Fibroblast of lung (primary cell): ENCODE measurements at regions not wholly inside any gene's neighbourhood (a gene's known extent, or its start where the extent isn't known, plus 50 kb on each side); places are given as distances from the start of the nearest gene placed in this dataset.

Source experiments
- DNase-seq, 2 donors: peaks; one replicate each; pipeline versions ENCODE4 v3.0.0 to v3.0.0-alpha.2; 2010; ENCODE audit warnings: low read depth in 2 of 2
- H2AFZ ChIP-seq: 2 replicates; pipeline ENCODE4 v1.5.1; 2012; ENCODE audit warnings: low read length, control low read depth, inconsistent platforms
- H3K27ac ChIP-seq: 2 replicates; pipeline ENCODE4 v1.5.1; 2011; ENCODE audit warnings: low read length, control low read depth; ENCODE audit not compliant: insufficient read depth
- H3K27me3 ChIP-seq: 2 replicates; pipeline ENCODE4 v1.5.1; 2011; ENCODE audit warnings: mild to moderate bottlenecking, low read length; ENCODE audit not compliant: control insufficient read depth, insufficient read depth
- H3K36me3 ChIP-seq: 2 replicates; pipeline ENCODE4 v1.5.1; 2011; ENCODE audit warnings: low read length; ENCODE audit not compliant: control insufficient read depth, insufficient read depth
- H3K4me1 ChIP-seq: 2 replicates; pipeline ENCODE4 v1.5.1; 2011; ENCODE audit warnings: low read length; ENCODE audit not compliant: control insufficient read depth, insufficient read depth; ENCODE audit errors: extremely low read depth
- H3K4me2 ChIP-seq: 2 replicates; pipeline ENCODE4 v1.5.1; 2011; ENCODE audit warnings: low read length, control low read depth; ENCODE audit not compliant: insufficient read depth; ENCODE audit errors: extremely low read depth
- H3K4me3 ChIP-seq, 4 experiments: fragments of 200-600 bp in 1 of 4; sonication (generic) in 1 of 4; replicated peaks in 1 of 4; 2 replicates each; pipeline ENCODE4 v1.5.1; 2011 to 2016; ENCODE audit warnings: low read length in 4 of 4, low read depth in 3 of 4, mild to moderate bottlenecking in 3 of 4, control low read depth in 2 of 4, inconsistent platforms in 1 of 4, mixed read lengths in 1 of 4; ENCODE audit not compliant: insufficient read depth in 1 of 4; ENCODE audit errors: control extremely low read depth in 1 of 4
- H3K79me2 ChIP-seq: 2 replicates; pipeline ENCODE4 v1.5.1; 2012; ENCODE audit warnings: mild to moderate bottlenecking, low read length, inconsistent platforms; ENCODE audit not compliant: control insufficient read depth, insufficient read depth
- H3K9ac ChIP-seq: 2 replicates; pipeline ENCODE4 v1.5.1; 2011; ENCODE audit warnings: mild to moderate bottlenecking, low read length, control low read depth; ENCODE audit not compliant: insufficient read depth
- H3K9me3 ChIP-seq: 2 replicates; pipeline ENCODE4 v1.5.1; 2012; ENCODE audit warnings: low read depth, low read length; ENCODE audit not compliant: control insufficient read depth, insufficient read depth
- H4K20me1 ChIP-seq: 2 replicates; pipeline ENCODE4 v1.5.1; 2011; ENCODE audit warnings: low read length; ENCODE audit not compliant: control insufficient read depth, insufficient read depth; ENCODE audit errors: extremely low read depth
- EZH2 ChIP-seq: IDR thresholded peaks from 2 replicates; pipeline ENCODE4 v1.5.1; 2012; ENCODE audit warnings: low read length, control low read depth, mild to moderate bottlenecking; ENCODE audit errors: missing control alignments
- TF ChIP-seq, protein P1 (sequence below), 2 donors: IDR thresholded peaks in 1 of 2; conservative IDR thresholded peaks in 1 of 2; 1 replicate in 1 of 2; 2 replicates in 1 of 2; pipeline ENCODE4 v1.5.1; 2011 to 2012; ENCODE audit warnings: low read length in 2 of 2, control low read depth in 1 of 2, inconsistent platforms in 1 of 2, low read depth in 1 of 2, mild to moderate bottlenecking in 1 of 2

DNA sequence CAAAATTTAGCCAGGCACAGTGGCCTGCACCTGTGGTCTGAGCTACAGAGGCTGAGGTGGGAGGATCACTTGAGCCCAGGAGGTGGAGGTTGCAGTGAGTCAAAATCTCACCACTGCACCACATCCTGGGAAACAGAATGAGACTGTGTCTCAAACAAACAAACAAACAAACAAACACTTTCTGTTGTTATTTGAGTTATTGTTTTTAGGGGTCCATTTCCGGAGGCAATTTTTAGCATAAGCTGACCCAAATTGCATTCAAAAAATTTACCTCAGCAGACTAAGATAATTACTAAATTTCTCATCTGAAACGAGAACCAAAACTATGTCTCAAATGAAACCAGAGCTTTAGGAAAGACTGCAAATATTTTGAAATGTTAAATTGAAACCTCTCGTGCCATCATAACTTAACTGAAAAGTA, 1485.1 kb downstream of the EFNA5 start:
- H3K4me3 ChIP-seq: no peak overlapping the region
- H2AFZ ChIP-seq: no peak overlapping the region
- no peaks in the 10 kb centered on the region for H3K36me3 ChIP-seq
- no peaks in the 10 kb centered on the region for H3K27me3 ChIP-seq
- no peak overlapping the region for H3K27ac ChIP-seq
- TF ChIP-seq, protein P1, sequence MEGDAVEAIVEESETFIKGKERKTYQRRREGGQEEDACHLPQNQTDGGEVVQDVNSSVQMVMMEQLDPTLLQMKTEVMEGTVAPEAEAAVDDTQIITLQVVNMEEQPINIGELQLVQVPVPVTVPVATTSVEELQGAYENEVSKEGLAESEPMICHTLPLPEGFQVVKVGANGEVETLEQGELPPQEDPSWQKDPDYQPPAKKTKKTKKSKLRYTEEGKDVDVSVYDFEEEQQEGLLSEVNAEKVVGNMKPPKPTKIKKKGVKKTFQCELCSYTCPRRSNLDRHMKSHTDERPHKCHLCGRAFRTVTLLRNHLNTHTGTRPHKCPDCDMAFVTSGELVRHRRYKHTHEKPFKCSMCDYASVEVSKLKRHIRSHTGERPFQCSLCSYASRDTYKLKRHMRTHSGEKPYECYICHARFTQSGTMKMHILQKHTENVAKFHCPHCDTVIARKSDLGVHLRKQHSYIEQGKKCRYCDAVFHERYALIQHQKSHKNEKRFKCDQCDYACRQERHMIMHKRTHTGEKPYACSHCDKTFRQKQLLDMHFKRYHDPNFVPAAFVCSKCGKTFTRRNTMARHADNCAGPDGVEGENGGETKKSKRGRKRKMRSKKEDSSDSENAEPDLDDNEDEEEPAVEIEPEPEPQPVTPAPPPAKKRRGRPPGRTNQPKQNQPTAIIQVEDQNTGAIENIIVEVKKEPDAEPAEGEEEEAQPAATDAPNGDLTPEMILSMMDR (conservative IDR thresholded peaks at IDR 0.05 in 1 of 2, IDR thresholded peaks at IDR 0.05 in 1 of 2; ENCODE audit: low read depth in 1 of 2, low read length in 2 of 2): no peak
- TF ChIP-seq EZH2: no peak
- H3K9me3 ChIP-seq: no peaks in the 10 kb centered on the region
- H4K20me1 ChIP-seq: no peaks in the 10 kb centered on the region
- no peak overlapping the region for H3K4me2 ChIP-seq
- no peaks in the 10 kb centered on the region for H3K79me2 ChIP-seq
- no peak for DNase-seq
- no peaks in the 10 kb centered on the region for H3K4me1 ChIP-seq
- H3K9ac ChIP-seq: no peak overlapping the region

GRCh38 chr5:106174903-106175302, 1495.8 kb downstream of the EFNA5 start:
- H3K4me2 ChIP-seq: no peak overlapping the region

DNA sequence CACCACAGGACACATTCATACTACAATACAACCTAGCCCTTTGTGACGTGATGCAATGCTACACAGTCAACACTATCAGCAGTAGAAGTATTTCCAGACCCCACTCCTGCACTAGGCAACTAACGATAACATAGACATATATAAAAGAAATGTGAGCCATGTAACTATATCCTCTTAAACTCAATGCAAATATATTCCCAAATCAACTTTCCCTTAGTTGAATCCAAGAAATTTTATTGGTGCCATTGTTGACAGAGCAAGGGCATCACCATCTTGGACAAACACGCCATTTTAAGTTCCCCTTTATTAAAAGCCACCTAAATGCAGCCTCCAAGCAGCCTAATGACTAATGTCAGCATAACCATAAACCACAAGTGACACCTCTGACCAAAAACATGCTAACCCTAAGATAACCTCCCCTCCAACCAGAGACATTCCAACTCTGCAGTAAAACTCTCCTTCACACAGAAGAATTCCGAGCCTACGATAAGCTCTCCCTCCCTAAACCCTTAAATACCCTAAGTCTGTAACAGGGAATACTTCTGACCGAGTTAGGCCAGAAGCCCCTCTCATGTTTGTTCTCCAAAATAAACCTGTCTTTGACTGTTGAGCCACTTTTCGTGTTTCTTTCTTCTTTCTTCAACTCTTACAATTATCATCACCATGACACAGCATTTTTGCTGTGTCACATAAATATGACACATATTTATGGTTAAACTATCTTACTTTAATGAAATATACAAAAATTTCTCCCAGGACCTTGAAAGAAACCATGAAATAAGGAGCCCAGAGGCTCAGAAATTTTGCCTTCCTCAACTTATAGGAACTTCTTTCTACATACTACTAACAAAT, 1497.8 kb downstream of the EFNA5 start:
- TF ChIP-seq, protein P1 (conservative IDR thresholded peaks at IDR 0.05 in 1 of 2, IDR thresholded peaks at IDR 0.05 in 1 of 2; ENCODE audit: low read depth in 1 of 2, low read length in 2 of 2): no peak
- no peak for TF ChIP-seq EZH2
- Histone ChIP-seq H3K27ac (no peak overlapping the region), H3K27me3 (no peaks in the 10 kb centered on the region), H4K20me1 (no peaks in the 10 kb centered on the region), H2AFZ (no peak overlapping the region), H3K79me2 (no peaks in the 10 kb centered on the region), H3K4me1 (no peaks in the 10 kb centered on the region), H3K9ac (no peak overlapping the region), H3K4me3 (no peak overlapping the region), H3K9me3 (no peaks in the 10 kb centered on the region), H3K36me3 (no peaks in the 10 kb centered on the region), H3K4me2 (no peak overlapping the region)
- DNase-seq: peak in 1 of 2 donors; percentile 55

More at GRCh38 chr5:106174903-106175302, 1495.8 kb downstream of the EFNA5 start:
- Histone ChIP-seq H2AFZ (no peak overlapping the region), H3K4me3 (no peak overlapping the region), H3K27ac (no peak overlapping the region), H3K9ac (no peak overlapping the region), H3K36me3 (no peaks in the 10 kb centered on the region), H3K4me1 (no peaks in the 10 kb centered on the region), H3K9me3 (no peaks in the 10 kb centered on the region), H3K27me3 (no peaks in the 10 kb centered on the region), H4K20me1 (no peaks in the 10 kb centered on the region), H3K79me2 (no peaks in the 10 kb centered on the region)
- DNase-seq: peak in 1 of 2 donors; percentile 14
- no peak for TF ChIP-seq EZH2
- TF ChIP-seq, protein P1 (conservative IDR thresholded peaks at IDR 0.05 in 1 of 2, IDR thresholded peaks at IDR 0.05 in 1 of 2; ENCODE audit: low read depth in 1 of 2, low read length in 2 of 2): no peak
